SU-DHL-6 (cell line): ENCODE measurements at regions not wholly inside any gene's neighbourhood (a gene's known extent, or its start where the extent isn't known, plus 50 kb on each side); places are given as distances from the start of the nearest gene placed in this dataset.

ENCODE experiments used
- H2AFZ ChIP-seq: fragments of 200-600 bp; sonication (generic); 2 replicates; pipeline ENCODE4 v1.6.1; 2014; ENCODE audit warnings: low read depth, mild to moderate bottlenecking, moderate library complexity, mixed read lengths, antibody characterized with exemption, low read length; ENCODE audit not compliant: severe bottlenecking
- H3F3A ChIP-seq: fragments of 200-600 bp; shearing (Covaris generic); 2 replicates; pipeline ENCODE4 v1.6.0; 2016; ENCODE audit warnings: antibody characterized with exemption, mild to moderate bottlenecking; ENCODE audit not compliant: insufficient read depth
- H3K27ac ChIP-seq: fragments of 200-600 bp; sonication (generic); 2 replicates; pipeline ENCODE4 v1.5.1; 2016; ENCODE audit warnings: low read depth, mild to moderate bottlenecking, low read length, moderate library complexity, mixed read lengths
- H3K27me3 ChIP-seq: fragments of 200-600 bp; sonication (generic), shearing (Covaris generic); 2 replicates; pipeline ENCODE4 v1.6.0; 2014; ENCODE audit warnings: mild to moderate bottlenecking, low read length
- H3K36me3 ChIP-seq: fragments of 200-600 bp; sonication (generic); 2 replicates; pipeline ENCODE4 v1.6.1; 2014; ENCODE audit warnings: mild to moderate bottlenecking, low read length, mixed read lengths
- H3K4me2 ChIP-seq: fragments of 300-600, 200-600 bp; shearing (Covaris generic), sonication (generic); 2 replicates; pipeline ENCODE4 v1.6.0; 2014; ENCODE audit warnings: low read length, low read depth, mild to moderate bottlenecking; ENCODE audit not compliant: poor library complexity, severe bottlenecking
- H3K4me3 ChIP-seq: fragments of 200-600 bp; sonication (generic); 2 replicates; pipeline ENCODE4 v1.5.1; 2014; ENCODE audit warnings: antibody characterized with exemption, low read length, mild to moderate bottlenecking, mixed read lengths; ENCODE audit not compliant: insufficient read depth, poor library complexity, severe bottlenecking
- H3K79me2 ChIP-seq: fragments of 200-600 bp; sonication (generic); 2 replicates; pipeline ENCODE4 v1.6.1; 2014; ENCODE audit warnings: mild to moderate bottlenecking, low read length, moderate library complexity; ENCODE audit not compliant: insufficient read depth
- H3K9ac ChIP-seq: fragments of 200-600 bp; sonication (generic); 2 replicates; pipeline ENCODE4 v1.7.0; 2014; ENCODE audit warnings: mild to moderate bottlenecking, low read length
- H3K9me2 ChIP-seq: fragments of 200-600 bp; sonication (generic); replicated peaks from 2 replicates; pipeline ENCODE4 v1.6.1; 2014; ENCODE audit warnings: low read length; ENCODE audit not compliant: insufficient read depth
- H3K9me3 ChIP-seq: fragments of 200-600 bp; sonication (generic); 2 replicates; pipeline ENCODE4 v1.6.1; 2014; ENCODE audit warnings: low read length, mixed read lengths; ENCODE audit not compliant: insufficient read depth
- H4K20me1 ChIP-seq: fragments of 200-600 bp; sonication (generic); 2 replicates; pipeline ENCODE4 v1.6.1; 2014; ENCODE audit warnings: low read depth, mild to moderate bottlenecking, antibody characterized with exemption, low read length, moderate library complexity, mixed read lengths
- CTCF ChIP-seq: fragments of 200-600 bp; sonication (generic); IDR thresholded peaks from one replicate; pipeline ENCODE4 v1.5.1; 2017; ENCODE audit warnings: antibody characterized with exemption, mild to moderate bottlenecking, low read length, moderate library complexity; ENCODE audit not compliant: insufficient read depth, poor library complexity, severe bottlenecking
- EZH2phosphoT487 ChIP-seq: fragments of 200-600 bp; sonication (generic), shearing (Covaris generic); conservative IDR thresholded peaks from 2 replicates; pipeline ENCODE4 v1.6.1; 2018; ENCODE audit warnings: mild to moderate bottlenecking, antibody characterized with exemption, low read length, moderate library complexity, mixed read lengths

GRCh38 chr17:43316522-43317142, 82.2 kb upstream of the ARL4D start:
- H3K9ac ChIP-seq = no peak overlapping the region
- H3K36me3 ChIP-seq = no peaks in the 10 kb centered on the region
- TF ChIP-seq CTCF = no peak
- no peak for TF ChIP-seq EZH2phosphoT487
- H3K9me2 ChIP-seq = no peaks in the 10 kb centered on the region
- peaks cover 8% of the 10 kb centered on the region for H3F3A ChIP-seq
- no peaks in the 10 kb centered on the region for H3K79me2 ChIP-seq
- H3K4me2 ChIP-seq = no peak overlapping the region
- H3K27me3 ChIP-seq = no peaks in the 10 kb centered on the region
- no peak overlapping the region for H3K4me3 ChIP-seq
- no peak overlapping the region for H3K27ac ChIP-seq
- no peak overlapping the region for H2AFZ ChIP-seq
- H4K20me1 ChIP-seq = no peaks in the 10 kb centered on the region
- peaks cover 10% of the 10 kb centered on the region; the same call in 1 of the 2 replicates for H3K9me3 ChIP-seq

GRCh38 chr17:43315858-43316521, 82.2 kb upstream of the RNU2-1 start:
- peaks cover 10% of the 10 kb centered on the region; the same call in 1 of the 2 replicates for H3K9me3 ChIP-seq
- H3K4me3 ChIP-seq = no peak overlapping the region
- no peaks in the 10 kb centered on the region for H4K20me1 ChIP-seq
- H3F3A ChIP-seq = peaks cover 8% of the 10 kb centered on the region
- no peaks in the 10 kb centered on the region for H3K79me2 ChIP-seq
- H3K4me2 ChIP-seq = no peak overlapping the region
- H3K27me3 ChIP-seq = no peaks in the 10 kb centered on the region
- no peak overlapping the region for H3K27ac ChIP-seq
- no peak overlapping the region for H2AFZ ChIP-seq
- H3K9me2 ChIP-seq = no peaks in the 10 kb centered on the region
- H3K36me3 ChIP-seq = no peaks in the 10 kb centered on the region
- TF ChIP-seq CTCF (no peak), EZH2phosphoT487 (no peak)
- no peak overlapping the region for H3K9ac ChIP-seq

GRCh38 chr17:43315369-43315768, 81.6 kb upstream of the RNU2-1 start:
- Histone ChIP-seq H3F3A (peaks cover 8% of the 10 kb centered on the region), H3K36me3 (no peaks in the 10 kb centered on the region), H3K27ac (no peak overlapping the region), H2AFZ (no peak overlapping the region), H3K4me2 (no peak overlapping the region), H3K4me3 (no peak overlapping the region), H3K9me2 (no peaks in the 10 kb centered on the region), H3K79me2 (no peaks in the 10 kb centered on the region), H3K27me3 (no peaks in the 10 kb centered on the region), H3K9me3 (peaks cover 10% of the 10 kb centered on the region; the same call in 1 of the 2 replicates), H3K9ac (no peak overlapping the region), H4K20me1 (no peaks in the 10 kb centered on the region)
- TF ChIP-seq EZH2phosphoT487 (no peak), CTCF (no peak)
